ENCODE measurements at regions not wholly inside any gene's neighbourhood (a gene's known extent, or its start where the extent isn't known, plus 50 kb on each side); places are given as distances from the start of the nearest gene placed in this dataset.

- no peaks in the 10 kb centered on the region for H3K4me1 ChIP-seq (replicated peaks in 1 of 2; ENCODE audit: control insufficient read depth in 2 of 2, insufficient read depth in 2 of 2, low read length in 2 of 2)
- H3K4me2 ChIP-seq (ENCODE audit: insufficient read depth, low read length), result no peak overlapping the region
- no peak overlapping the region for H3K27ac ChIP-seq (ENCODE audit: extremely low read depth, low read depth, low read length)
- POLR2A ChIA-PET, result interaction anchor here (0.6 kb wide), 1 partner anchor 368 kb away, joined by 3 read pairs; no protein-coding TSS in a partner anchor
- BruUV-seq (replicated peaks), result no TSS peak
- no peak overlapping the region for H3K9ac ChIP-seq (ENCODE audit: insufficient read depth in 1 of 2, low read depth in 2 of 2, low read length in 2 of 2)
- H3K4me3 ChIP-seq, result no peak overlapping the region
- in situ Hi-C loops (cut with MboI) (no loop called here), intact Hi-C loops (cut with micrococcal nuclease) (no loop called here)
- FAIRE-seq, result no peak
- no peak overlapping the region for H2AFZ ChIP-seq (ENCODE audit: low read depth, low read length)
- H3K79me2 ChIP-seq (ENCODE audit: control insufficient read depth, insufficient read depth, low read length), result no peaks in the 10 kb centered on the region
- 0% methylated on average over 1 of the region's 1 CpG for WGBS (ENCODE audit: insufficient coverage, low coverage, missing lambda C conversion rate)
- H4K20me1 ChIP-seq (replicated peaks; ENCODE audit: control insufficient read depth, insufficient read depth, low read length), result no peaks in the 10 kb centered on the region
- DNase-seq (ENCODE audit: extremely low read depth in 1 of 4, low spot score in 3 of 4), result no peak
- H3K9me3 ChIP-seq (replicated peaks; ENCODE audit: control insufficient read depth, insufficient read depth, low read depth, low read length), result no peaks in the 10 kb centered on the region
- H3K9me1 ChIP-seq (ENCODE audit: control insufficient read depth, insufficient read depth, low read length), result no peaks in the 10 kb centered on the region
- H3K36me3 ChIP-seq (ENCODE audit: control insufficient read depth, insufficient read depth, low read length), result no peaks in the 10 kb centered on the region
- H3K27me3 ChIP-seq (ENCODE audit: control insufficient read depth in 2 of 2, insufficient read depth in 2 of 2, low read length in 2 of 2), result no peaks in the 10 kb centered on the region
- no peak for ATAC-seq
- CTCF ChIA-PET (ENCODE audit: low intra/inter-chr PET ratio), result no interaction called here
- TF ChIP-seq KLF1 (tag; IDR thresholded peaks at IDR 0.05) (no peak), CHD7 (IDR thresholded peaks at IDR 0.05; ENCODE audit: low read depth, low read length) (no peak), ZNF253 (CRISPR knock-in tag; conservative IDR thresholded peaks at IDR 0.05) (no peak), CBFA2T3 (IDR thresholded peaks at IDR 0.05) (no peak), ZNF609 (CRISPR knock-in tag; IDR thresholded peaks at IDR 0.05; ENCODE audit: borderline replicate concordance) (no peak)
Observed at GRCh38 chr9:82558346-82558745, 504.6 kb downstream of the RASEF start.

Measured in K562 (cell line).